Lower leg skin (tissue), 3 donors: ENCODE measurements at regions not wholly inside any gene's neighbourhood (a gene's known extent, or its start where the extent isn't known, plus 50 kb on each side); places are given as distances from the start of the nearest gene placed in this dataset.

Experiments used
- CTCF ChIP-seq, 3 donors: fragments of 450-650 bp; IDR thresholded peaks; one replicate each; pipeline ENCODE4 v1.5.1; 2016; ENCODE audit warnings: antibody characterized with exemption in 3 of 3, mild to moderate bottlenecking in 3 of 3, moderate library complexity in 2 of 3
- POLR2A ChIP-seq, 2 donors: fragments of 450-650 bp; IDR thresholded peaks; one replicate each; pipeline ENCODE4 v1.6.1; 2016 to 2017; ENCODE audit warnings: antibody characterized with exemption in 2 of 2, mild to moderate bottlenecking in 1 of 2, moderate library complexity in 1 of 2

- TF ChIP-seq CTCF (IDR thresholded peaks at IDR 0.05) (no peak), POLR2A (IDR thresholded peaks at IDR 0.05) (no peak)
Observed at GRCh38 chr18:11511434-11512095, 97.8 kb upstream of the SLC35G4 start.
